Stimulated activated CD4-positive, alpha-beta T cell treated with anti-CD3 and anti-CD28 coated beads, Interleukin-1b, Interleukin-23, amount 100 ng/mL, for 48 hours (primary cell): ENCODE measurements at regions not wholly inside any gene's neighbourhood (a gene's known extent, or its start where the extent isn't known, plus 50 kb on each side); places are given as distances from the start of the nearest gene placed in this dataset.

Experiments used
- DNase-seq: peaks from one replicate; pipeline ENCODE4 v3.0.0-alpha.2; 2020

DNA sequence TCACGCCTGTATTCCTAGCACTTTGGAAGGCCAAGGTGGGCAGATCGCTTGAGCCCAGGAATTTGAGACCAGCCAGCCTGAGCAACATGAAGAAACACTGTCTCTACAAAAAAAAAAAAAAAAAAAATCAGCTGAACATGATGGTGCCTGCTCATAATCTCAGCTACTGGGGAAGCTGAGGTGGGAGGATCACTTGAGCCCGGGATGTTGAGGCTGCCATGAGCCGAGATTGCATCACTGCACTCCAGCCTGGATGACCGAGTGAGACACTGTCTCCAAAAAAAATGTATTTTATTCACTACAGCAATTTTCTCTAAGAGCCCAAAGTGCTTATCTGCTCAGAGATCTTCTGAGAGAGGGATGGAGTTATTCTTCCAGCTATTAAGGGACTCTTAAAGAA lies 215.8 kb upstream of the PPP3CA start:
- DNase-seq = no peak

DNA sequence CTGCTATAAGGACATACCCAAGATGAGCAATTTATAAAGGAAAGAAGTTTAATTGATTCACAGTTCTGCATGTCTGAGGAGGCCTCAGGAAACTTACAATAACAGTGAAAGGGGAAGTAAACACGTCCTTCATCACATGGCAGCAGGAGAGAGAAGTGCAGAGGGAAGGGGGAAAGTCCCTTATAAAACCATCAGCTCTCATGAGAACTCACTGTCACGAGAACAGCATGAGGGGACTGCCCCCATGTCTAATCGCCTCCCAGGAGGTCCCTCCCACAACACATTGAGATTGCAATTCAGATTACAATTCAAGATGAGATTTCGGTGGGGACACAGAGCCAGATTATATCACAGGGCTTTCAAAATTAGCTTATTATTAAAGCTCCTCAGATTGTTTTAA lies 209.5 kb upstream of the PPP3CA start:
- DNase-seq = peak; percentile 3

- no peak for DNase-seq
Measured at GRCh38 chr4:101555341-101555880, 208.1 kb upstream of the PPP3CA start.

- DNase-seq = no peak
Measured at GRCh38 chr4:101540336-101540735, 193.0 kb upstream of the PPP3CA start.

DNA sequence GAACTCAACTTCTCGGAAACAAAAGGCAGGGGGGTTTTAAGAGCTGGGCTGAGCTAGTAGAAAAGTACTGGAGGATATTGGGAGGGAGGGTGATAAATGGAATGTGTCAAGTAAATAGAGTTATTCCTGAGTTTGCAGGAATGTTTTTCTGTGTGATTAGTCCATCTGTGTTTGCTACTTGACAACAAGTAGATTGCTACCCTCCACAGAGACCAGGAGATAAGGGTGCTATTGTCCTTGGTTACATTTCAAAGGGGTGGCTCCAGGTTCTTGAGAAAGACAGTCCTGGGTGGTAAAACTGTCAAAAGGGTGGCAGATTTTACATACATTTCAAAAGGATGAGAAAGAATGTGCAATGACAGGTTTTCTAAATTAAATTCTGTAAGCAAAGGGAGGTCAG lies 181.2 kb upstream of the PPP3CA start:
- DNase-seq = no peak

- DNase-seq = peak; percentile 67
Measured at GRCh38 chr4:101527188-101527587, 179.9 kb upstream of the PPP3CA start.

DNA sequence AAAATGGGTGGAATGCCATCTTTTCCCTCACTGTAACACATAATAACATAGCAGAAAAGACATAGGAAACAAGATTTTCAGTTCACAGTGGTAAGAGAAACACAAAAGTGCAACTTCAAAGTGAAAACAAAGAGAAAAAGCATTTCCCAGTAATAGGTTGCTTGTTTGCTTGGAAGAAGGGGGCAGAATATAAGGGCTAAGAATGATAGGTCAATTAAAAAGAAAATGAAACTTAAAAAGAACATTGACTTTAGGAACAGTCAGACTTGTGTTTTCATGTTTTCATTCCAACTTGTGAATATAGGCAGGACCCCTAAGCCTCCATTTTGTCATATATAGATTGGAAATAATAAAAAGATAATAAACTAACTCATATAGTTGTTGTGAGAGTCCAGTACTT lies 168.2 kb upstream of the PPP3CA start:
- DNase-seq = no peak

- DNase-seq = no peak
Measured at GRCh38 chr4:101515099-101515498, 167.8 kb upstream of the PPP3CA start.

DNA sequence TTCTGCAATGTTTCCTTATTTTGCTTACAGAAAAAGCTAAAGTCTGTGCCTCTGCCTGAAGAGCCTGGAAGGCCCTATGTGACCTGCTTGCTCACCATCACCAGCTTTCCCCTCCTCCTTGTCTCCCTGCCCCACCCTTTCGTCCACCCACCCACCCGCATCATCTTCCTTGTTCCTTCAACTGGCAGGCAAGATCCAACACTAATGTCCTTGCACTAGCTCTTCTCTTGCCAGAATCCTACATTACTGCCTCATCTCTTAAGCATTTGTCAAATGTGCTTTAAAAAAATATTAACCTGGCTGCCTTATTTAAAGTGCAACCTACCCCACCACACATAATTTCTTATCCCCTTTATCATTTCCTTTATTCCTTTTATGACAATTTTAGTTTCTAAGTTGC lies 165.1 kb upstream of the PPP3CA start:
- no peak for DNase-seq

DNA sequence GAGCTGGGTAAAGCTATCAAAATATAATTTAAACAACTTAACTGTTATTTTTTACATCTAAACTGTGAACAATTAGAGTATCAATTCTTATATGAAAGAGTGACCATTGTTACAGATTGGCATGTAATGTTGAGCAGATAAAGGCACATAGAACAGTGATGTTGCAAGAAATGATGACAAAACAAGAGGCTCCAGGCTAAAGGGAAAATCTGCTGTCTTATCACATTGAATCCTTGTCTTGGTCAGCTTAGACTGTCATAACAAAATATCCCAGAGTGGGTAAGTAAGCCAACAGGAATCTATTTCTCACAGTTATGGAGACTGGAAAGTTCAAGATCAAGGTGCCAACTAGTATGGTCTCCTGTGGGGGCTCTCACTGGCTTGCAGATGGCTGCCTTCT lies 154.1 kb upstream of the PPP3CA start:
- DNase-seq = no peak

- no peak for DNase-seq
Measured at GRCh38 chr4:101500742-101501141, 153.4 kb upstream of the PPP3CA start.

GRCh38 chr4:101475246-101475645 lies 127.9 kb upstream of the PPP3CA start:
- DNase-seq = no peak

- DNase-seq = no peak
Measured at GRCh38 chr4:101471201-101471600, 123.9 kb upstream of the PPP3CA start.

DNA sequence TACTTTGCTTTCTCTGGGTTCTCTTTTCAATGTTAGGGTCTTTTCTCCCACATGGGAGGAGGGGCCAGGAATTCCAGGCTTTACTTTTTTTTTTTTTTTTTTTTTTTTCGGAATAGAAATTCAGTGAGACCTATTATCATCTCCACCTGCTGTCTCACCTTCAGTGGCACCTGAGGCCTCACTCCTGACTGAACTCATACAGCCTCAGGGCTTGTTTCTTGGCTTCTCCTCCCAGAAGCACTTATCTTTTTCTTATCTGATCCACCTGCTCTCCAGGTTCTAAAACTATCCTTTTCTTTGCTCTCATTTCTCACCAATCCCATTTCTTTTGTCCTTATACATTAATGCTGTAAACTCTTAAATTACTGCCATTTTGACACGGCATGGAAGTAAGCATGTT lies 117.3 kb upstream of the PPP3CA start:
- no peak for DNase-seq

GRCh38 chr4:101458914-101459313 lies 111.6 kb upstream of the PPP3CA start:
- DNase-seq = no peak

DNA sequence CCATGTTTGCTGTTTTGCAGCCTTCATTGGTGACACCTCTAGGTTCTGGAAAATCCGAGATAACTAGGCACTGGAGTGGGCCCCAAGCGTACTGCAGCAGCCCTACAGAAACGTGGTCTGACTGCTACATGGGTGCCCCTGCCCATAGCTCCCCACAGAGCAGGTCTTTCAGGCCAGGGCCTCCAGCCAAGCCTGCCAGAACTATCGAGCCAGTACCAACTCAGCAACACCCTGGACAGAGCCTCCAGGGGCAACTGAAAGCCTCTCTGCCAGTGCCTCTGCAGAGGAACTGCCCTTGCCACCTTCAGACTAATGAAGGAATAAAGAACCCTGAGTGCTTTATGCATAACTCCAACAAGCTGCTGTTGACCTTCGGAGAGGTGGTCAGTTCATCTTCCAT lies 111.1 kb upstream of the PPP3CA start:
- no peak for DNase-seq

GRCh38 chr4:101451086-101451485 lies 103.8 kb upstream of the PPP3CA start:
- no peak for DNase-seq

GRCh38 chr4:101441446-101441845 lies 94.1 kb upstream of the PPP3CA start:
- no peak for DNase-seq

- no peak for DNase-seq
Measured at GRCh38 chr4:101439926-101440325, 92.6 kb upstream of the PPP3CA start.

DNA sequence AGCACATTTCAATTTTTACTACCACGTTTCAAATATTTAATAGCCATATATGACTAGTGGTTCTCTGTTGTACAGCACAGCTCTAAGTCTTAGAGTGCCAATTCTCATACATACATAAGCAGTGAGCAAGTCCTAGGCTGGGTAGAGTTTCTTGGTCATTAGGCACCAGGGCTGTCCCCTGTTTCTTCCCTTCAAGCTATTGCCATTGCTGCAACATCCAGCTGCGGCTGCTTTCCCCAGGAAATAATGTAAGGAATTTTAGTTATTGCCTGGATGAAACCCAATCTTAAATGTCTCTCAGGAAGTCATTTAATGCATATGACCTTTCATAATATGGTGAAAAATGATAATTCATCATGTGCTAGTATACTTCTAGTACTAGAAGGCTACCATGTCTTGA lies 74.1 kb upstream of the PPP3CA start:
- DNase-seq = no peak

DNA sequence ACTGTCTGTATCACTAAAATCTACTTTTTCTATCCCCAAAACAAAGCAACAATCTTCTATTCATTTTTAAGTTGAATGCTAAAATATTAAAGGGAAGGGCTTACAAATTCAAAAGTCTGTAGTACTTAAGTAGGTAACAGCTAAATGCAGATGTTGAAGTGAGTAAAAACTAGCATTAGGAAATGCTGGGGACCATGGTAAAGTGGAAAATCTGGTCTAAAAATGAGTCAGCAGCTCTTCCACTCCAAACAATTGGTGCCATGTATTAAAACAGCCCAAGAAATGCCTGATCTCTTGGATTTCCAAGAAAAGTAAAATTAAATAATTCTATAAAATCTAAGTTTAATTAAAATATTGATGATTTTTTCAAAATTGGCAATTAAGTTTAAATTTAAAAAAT lies 73.3 kb upstream of the PPP3CA start:
- DNase-seq = no peak

DNA sequence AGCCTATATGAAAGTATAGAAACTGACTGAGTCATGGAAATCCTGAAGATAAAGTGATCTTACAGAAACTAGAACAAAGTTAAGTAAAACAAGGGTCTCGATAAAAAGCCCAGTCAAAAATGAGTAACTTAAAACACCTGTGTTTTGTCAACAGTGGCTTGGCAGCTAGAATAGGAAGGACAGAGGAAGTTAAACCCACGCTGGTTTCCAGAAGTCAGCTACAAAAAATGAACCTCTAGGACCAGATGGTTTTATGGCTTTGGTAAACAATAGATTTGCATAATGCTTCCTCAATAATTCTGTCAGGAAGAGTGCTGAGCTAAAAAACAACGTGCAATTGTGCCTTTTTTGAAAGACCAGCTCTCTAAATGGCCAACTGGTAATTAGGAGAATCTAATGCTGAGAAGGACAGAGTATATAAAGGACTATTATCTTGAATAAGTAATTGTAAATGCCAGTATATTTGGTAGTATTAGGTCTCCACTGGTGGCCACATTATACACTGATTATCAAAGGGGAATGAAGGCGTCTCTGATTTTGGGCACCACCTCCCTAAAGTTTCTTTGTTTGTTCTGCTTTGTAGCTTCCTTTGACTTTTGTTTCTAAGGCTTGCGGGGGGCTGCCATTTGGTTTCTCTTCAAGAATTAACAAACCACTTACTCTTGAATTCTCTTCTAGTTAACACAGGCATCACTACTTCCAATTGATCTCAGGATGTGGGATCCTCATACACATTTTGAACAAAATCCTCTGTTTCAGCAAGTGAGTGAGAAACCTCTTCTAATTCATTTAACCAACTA lies 72.2 kb upstream of the PPP3CA start:
- no peak for DNase-seq

GRCh38 chr4:101418466-101418865 lies 71.1 kb upstream of the PPP3CA start:
- DNase-seq = no peak

GRCh38 chr4:101418055-101418454 lies 70.7 kb upstream of the PPP3CA start:
- peak; percentile 65 for DNase-seq

- DNase-seq = no peak
Measured at GRCh38 chr4:101417046-101417445, 69.7 kb upstream of the PPP3CA start.
